Head of caudate nucleus (tissue), 42 donors: ENCODE measurements at regions not wholly inside any gene's neighbourhood (a gene's known extent, or its start where the extent isn't known, plus 50 kb on each side); places are given as distances from the start of the nearest gene placed in this dataset.

Experiments used
- DNase-seq, 42 donors: peaks; one replicate each; pipeline versions ENCODE4 v3.0.0 to v3.0.0-alpha.2; 2020 to 2021; ENCODE audit warnings: mixed read lengths in 7 of 42
- intact Hi-C: fragments of 100-400 bp; cut with DNase I; formaldehyde crosslinking; loops from one replicate; pipeline ENCODE4 v1.15.0; 2022

DNA sequence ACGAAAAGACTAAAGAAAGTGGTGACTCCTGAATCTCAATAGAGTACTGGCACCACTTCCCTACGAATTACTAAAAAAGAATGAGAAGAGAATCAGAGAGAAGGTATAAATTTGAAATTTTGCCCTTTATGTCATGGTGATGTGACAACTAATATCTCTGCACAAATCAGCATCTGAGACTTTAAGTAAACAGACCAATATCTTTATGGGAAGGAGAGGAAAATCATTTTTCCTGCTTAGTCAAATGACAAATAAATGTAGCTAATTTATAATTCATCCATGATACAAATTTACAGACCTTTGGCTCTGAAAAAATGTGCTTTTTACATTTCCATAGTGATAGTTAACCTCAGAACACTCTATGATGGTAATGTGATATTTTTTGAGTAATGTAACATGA lies 424.8 kb upstream of the EPHA5 start:
- intact Hi-C loops = no loop called here

DNA sequence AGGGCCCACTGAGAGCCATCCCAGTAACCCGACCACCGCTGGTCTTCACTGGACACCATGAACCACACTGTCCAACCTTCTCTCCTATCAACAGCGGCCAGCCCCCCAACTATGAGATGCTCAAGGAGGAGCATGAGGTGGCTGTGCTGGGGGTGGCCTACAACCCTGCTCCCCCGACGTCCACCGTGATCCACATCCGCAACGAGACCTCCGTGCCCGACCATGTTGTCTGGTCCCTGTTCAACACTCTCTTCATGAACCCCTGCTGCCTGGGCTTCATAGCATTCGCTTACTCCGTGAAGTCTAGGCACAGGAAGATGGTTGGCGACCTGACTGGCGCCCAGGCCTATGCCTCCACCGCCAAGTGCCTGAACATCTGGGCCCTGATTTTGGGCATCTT lies 423.8 kb upstream of the EPHA5 start:
- intact Hi-C loops = no loop called here
- DNase-seq = no peak

More for the DNA sequence above, 424.8 kb upstream of the EPHA5 start:
- no peak for DNase-seq

DNA sequence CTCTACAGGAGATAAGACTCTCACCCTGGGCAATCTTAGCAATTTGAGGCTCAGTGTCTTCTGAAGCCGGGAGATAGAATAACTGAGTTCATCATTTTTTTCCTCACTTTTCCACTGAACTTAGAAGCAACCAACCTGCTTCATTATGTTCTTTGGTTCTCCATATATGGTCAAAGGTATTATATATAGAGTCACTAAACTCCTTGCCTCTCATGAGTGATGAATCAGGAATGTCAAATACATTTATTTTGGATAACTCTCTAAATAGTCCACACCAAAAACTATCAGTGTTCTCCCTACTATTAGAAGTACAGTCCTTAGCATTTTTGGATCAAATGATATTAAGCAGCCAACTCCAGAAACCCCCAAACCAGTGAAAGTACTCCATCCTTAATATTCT lies 421.5 kb upstream of the EPHA5 start:
- DNase-seq = no peak
- intact Hi-C loops = no loop called here

DNA sequence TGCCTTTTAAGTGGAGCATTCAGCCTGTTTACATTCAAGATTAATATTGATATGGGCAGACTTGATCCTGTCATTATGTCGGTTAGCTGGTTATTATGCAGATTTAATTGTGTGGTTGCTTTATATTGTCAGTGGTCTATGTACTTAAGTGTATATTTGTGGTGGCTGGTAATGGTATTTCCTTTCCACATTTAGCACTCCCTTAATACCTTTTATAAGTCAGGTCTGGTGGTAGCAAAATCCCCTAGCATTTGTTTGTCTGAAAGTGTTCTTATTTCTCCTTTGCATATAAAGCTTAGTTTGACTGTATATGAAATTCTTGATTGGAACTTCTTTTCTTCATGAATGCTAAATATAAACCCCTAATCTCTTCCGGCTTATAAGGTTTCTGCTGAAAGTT lies 403.7 kb upstream of the EPHA5 start:
- DNase-seq = no peak
- intact Hi-C loops = no loop called here

DNA sequence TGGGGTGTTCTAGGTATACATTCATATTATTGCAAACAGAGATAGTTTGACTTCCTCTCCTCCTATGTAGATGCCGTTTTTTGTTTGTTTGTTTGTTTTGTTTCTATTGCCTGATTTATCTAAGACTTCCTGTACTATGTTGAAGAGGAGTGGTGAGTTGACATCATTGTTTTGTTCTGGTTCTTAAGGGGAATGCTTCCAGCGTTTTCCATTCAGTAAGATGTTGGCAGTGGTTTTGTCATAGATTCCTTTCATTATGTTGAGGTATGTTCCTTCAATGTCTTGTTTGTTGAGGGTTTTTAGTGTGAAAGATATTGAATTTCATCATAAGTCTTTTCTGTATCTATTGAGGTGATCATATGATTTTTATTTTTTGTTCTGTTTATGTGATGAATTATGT lies 401.6 kb upstream of the EPHA5 start:
- intact Hi-C loops = no loop called here

DNA sequence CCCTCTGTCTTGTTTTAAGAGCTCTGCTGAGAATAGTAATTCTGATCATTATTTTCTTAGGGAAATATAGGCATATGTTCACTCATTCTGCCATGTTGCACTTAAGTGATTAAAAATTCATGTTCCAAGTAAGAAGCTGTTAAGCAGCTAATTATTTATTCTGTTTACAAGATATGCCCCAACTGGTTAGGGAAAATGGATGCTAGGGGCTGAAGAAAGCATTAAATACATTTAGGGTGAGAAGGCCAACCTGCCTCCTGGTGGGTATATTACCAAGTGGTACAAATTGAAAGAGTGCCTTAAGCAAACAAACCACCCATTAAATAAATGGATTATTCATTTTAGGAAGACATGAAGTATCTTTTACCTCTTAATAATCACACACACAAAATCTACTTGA lies 392.6 kb upstream of the EPHA5 start:
- no peak for DNase-seq
- intact Hi-C loops = no loop called here

More for the DNA sequence above, 401.6 kb upstream of the EPHA5 start:
- no peak for DNase-seq

DNA sequence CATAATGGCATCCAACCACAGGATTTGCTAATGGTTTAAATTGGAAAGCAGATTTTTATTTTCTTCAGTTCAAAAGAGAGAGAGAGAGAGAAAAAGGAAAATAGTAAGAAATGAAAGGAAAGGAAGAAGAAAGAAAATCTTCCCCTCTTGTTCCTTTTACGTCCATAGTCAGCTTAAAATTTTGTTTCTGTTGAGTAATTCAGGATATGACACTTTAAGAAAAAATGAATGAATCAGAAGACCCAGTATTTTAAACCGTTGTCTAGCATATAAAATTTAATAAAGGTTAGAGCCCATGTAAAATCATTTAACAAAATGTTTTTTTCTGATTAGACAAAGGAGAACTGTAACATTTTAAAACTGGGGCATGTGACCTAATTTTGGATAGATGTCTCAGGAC lies 391.8 kb upstream of the EPHA5 start:
- intact Hi-C loops = no loop called here
- no peak for DNase-seq

DNA sequence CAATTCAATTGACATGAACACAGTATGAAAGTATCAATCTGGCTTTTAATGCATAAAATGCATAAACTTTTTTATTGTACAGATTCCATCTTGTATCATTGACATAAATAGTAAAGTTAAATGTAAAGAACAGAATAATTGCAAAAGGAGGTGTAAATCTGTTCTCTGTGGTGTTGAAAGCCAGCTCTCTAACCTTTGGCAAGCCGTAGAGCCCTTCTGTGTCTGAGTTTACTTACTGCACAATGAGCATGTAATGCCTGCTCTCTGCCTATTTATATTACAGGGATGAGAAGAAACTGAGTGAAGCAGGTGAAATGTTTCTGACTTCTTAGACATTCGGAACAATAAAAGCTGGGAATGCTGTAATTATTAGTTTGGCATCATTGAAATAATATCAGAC lies 389.3 kb upstream of the EPHA5 start:
- DNase-seq = no peak
- intact Hi-C loops = no loop called here

DNA sequence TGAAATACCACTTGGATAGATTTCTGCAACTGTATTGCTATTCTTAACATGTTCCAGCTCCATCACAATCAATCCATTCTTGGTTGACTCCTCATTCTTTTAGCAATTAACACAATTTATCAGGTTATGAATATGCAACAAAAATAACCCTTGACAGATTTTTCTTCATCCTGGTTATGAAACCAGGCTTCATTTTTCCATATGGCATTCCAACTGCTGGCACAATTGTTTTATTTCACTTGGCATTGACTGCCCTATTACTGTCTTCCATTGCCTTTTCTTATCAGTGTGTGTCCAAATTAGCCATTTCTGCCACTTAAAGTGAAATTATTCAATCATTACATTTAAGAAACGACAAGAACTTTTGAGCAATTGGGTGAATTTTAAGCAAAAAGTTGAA lies 388.8 kb upstream of the EPHA5 start:
- DNase-seq = no peak
- intact Hi-C loops = no loop called here

DNA sequence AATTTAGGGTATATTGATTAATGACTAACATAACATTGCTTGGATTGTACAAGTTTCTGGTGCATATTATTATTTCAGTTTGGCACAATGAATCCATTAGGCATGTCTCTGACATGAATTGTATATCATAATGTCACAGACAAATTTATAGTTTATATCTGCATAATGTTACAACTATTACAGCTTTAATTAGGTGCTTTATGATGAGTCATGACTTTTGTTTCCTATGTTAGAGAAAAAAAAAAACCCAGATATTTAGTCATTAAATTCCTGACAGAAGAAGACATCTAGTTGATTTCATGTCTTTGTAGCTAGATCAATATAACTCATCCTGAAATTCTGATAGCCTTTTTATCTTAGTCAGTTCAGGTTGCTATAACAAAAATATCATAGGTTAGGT lies 385.7 kb upstream of the EPHA5 start:
- no peak for DNase-seq
- intact Hi-C loops = no loop called here

DNA sequence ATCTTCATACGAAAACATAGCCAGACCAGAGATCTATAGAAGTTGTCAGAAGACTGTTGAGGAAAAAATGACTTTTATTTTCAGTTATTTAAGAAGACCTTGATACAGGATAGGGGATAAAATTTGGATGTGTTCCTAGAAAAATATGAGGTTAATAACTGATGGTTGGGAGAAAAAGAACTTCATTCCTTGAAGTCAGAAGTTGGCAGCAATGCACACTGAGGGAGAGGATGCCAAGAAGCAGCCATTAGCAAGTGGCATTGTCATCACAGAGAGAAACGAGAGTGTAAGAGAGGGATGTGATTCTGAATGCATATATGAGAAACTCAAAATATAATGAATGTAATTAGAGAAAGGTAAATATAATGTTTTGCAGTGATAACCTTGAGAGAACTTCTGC lies 382.1 kb upstream of the EPHA5 start:
- intact Hi-C loops = no loop called here
- DNase-seq = no peak

DNA sequence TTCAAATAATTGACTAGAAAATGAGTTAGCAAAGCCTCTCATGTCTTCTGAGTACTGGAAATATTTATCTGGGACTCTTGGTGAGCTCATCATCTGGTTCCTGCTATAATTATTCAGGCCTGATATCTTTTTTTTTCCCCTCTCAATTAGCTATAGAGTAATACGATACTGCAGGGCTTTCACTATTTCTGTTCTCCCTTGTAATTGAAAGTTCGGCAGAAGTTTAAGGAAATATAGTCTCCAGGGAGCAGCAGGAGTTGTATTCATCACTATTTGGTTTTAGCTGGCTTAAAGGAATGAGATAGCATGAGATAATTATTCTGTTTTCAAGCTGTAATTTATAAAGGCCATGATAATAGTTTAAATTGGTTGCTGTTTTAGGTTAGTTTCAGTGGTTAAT lies 378.6 kb upstream of the EPHA5 start:
- intact Hi-C loops = no loop called here
- no peak for DNase-seq

DNA sequence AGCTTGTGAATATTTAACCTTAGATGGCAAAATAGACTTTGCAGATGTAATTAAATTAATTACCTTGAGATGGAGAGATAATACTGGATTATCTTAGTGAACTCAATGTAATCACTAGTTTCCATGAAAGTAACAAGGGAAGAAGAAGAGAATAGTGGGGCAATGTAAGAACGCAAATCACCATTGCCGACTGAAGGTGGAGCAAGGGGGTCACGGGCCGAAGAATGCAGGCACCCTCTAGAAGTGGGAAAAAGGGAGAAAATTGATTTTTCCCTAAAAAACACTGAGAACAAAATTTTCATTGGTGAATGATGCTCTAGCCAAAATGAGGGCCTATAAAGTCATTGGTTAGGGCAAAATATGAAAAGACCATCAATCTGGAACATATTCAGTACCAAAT lies 375.6 kb upstream of the EPHA5 start:
- DNase-seq = no peak
- intact Hi-C loops = no loop called here

DNA sequence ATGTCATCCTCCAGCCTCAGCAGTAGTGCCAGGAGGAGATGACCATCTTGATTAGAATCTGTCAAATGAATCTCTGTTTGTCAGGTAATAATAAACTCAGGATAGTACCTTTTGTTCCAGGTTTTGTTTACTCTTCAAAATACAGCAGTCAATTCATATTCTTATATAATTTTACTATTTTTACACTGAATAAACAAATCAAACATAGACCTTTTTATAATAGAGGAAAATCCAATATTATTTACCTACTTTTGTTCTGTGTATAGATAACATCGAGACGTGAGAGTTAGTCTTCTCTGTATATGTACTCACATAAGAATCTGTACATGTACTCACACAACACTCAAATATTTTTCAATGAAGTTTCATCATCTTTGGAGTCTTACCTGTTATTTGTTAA lies 365.4 kb upstream of the EPHA5 start:
- intact Hi-C loops = no loop called here
- DNase-seq = no peak

DNA sequence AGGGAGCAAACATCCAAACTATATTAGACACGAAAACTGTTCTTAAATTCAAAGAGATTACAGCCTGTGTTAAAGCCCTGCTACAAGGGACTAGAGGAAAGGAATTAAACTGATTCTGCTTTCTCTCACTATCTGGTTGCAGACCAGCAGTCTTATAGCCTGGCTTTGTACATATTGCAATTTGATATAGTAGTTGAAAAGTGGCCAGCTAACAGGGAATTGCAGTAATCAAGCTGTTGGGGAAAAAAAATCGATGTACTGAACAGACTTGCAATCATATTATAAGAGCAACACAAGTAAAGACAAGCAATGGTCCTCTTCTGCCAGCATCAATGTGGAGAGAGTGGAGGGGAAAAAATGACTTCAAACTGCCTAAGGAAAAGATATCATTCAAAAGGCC lies 364.4 kb upstream of the EPHA5 start:
- intact Hi-C loops = no loop called here
- no peak for DNase-seq

DNA sequence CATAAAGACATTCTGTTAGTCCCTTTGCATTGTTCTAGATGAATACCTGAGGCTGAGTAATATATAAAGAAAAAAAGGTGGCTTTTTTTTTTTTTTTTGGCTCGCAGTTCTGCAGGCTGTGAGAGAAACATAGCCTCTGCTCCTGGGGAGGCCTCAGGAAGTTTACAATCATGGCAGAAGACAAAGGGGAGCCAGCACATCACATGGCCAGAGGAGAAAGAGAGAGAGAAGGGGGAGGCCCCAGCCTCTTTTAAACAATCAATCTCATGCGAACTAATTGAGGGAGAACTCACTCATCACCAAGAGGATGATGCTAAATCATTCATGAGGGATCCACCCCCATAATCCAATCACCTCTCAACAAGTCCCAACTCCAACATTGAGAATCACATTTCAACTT lies 364.0 kb upstream of the EPHA5 start:
- intact Hi-C loops = no loop called here
- no peak for DNase-seq

DNA sequence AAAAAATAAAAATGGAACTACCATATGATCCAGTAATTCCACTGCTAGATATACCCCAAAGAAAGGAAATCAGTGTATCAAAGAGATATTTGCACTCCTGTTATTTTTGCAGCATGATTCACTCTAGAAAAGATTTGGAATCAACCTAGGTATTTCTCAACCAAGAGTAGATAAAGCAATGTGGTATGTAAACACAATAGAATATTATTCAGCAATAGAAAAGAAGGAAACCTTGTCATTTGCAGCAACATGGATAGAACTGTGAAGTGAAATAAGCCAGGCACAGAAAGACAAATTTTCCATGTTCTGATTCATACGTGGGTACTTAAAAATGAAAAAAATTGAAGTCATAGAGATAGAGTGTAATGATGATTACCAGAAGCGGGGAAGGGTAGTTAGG lies 362.3 kb upstream of the EPHA5 start:
- intact Hi-C loops = no loop called here
- no peak for DNase-seq

DNA sequence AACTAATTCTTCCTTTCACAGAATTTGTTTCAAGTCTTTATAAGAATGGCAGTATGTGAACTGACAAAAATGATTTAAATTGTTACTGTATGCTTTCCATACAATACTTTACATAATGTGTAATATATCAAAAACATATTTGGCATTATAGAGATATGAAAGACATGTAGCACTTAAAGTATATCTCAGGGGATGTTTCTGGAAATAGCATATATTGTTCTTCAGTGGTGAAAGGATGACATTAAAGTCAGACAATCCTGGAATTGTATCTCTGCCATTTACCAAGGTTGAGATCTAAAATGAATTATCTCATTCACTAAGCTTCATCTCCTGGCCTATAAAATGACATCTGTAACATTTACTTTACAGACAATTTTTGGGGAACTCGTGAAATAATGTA lies 358.4 kb upstream of the EPHA5 start:
- intact Hi-C loops = no loop called here

DNA sequence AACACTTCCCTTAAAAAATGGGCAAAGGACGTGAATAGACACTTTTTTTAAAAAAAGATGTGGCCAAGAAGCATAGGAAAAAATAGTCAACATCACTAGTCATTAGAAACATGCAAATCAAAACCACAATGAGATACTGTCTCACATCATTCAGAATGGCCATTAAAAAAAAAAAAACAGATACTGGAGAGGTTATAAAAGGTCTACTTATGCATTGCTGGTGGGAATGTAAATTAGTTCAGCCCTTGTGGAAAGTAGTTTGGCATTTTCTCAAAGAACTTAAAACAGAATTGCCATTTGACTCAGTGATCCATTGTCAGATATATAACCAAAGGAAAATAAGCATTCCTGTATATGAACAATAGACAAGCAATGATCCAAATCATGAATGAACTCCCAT lies 352.8 kb upstream of the EPHA5 start:
- no peak for DNase-seq
- intact Hi-C loops = no loop called here

More for the DNA sequence above, 358.4 kb upstream of the EPHA5 start:
- no peak for DNase-seq

DNA sequence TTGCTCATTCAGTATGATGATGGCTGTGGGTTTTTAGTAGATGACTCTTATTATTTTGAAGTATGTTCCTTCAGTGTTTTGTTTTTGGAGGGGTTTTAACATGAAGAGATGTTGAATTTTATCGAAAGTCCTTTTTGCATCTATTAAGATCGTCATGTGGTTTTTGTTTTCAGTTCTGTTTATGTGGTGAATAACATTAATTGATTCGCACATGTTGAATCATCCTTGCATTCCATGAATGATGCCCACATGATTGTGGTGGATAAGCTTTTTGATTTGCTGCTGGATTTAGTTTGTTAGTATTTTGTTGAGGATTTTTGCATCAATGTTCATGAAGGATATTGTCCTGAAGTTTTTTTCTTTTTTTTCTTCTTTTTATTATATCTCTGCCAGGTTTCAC lies 347.4 kb upstream of the EPHA5 start:
- intact Hi-C loops = no loop called here
- DNase-seq = no peak

DNA sequence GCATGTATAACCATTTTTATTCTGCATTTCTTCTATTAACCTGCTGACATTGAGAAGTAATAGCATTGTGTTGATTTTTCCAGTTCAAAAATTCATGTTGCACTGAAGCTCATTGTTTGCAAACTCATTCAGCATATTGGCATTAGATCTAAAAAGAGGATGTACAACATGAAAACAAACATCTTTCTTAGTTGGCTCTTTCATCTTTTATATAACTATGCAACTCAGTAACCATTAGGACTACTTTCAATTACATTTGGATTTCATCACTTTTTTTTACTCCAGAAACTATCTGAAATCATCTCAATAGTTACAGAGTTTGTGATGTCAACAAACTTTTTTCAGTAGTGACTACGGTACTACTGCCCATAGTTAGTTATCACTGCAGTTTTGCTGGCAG lies 346.0 kb upstream of the EPHA5 start:
- intact Hi-C loops = no loop called here
- no peak for DNase-seq

DNA sequence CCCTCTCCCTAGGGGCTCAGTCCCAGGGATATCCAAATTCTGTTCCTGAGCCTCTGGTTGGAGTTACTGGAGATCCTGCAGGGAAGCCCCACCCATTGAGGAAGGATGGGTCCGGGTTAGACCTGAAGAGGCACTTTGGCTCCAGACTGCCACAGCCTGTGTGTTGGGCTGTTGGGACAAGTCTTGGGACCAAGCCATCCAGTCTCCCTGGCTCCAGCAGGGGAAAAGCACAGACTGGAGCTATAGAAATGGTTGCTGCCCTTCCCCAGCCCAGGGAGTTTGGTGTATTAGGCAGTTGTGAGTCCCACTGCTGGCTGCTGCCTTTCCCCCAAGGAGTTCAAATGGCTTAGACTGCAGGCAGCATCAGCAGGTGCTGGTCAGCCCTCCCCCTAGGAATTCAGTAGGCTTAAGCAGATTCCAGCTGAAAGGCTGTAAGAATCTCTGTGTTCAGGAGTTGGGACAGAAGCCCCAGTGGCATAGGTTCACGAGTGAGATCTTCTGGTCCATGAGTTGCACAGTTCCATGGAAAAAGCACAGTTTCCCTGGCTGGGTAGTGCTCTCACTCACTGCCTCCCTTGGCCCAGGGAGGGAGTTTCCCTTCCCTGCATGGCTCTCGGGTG lies 344.0 kb upstream of the EPHA5 start:
- DNase-seq = no peak
- intact Hi-C loops = no loop called here
